ENCODE measurements at regions not wholly inside any gene's neighbourhood (a gene's known extent, or its start where the extent isn't known, plus 50 kb on each side); places are given as distances from the start of the nearest gene placed in this dataset.

GRCh38 chrX:125096469-125096868 lies 223.2 kb upstream of the TEX13C start:
- TF ChIP-seq SP1 (IDR thresholded peaks at IDR 0.05; ENCODE audit: low read depth, low read length) (no peak), CTCF (IDR thresholded peaks at IDR 0.05; ENCODE audit: control extremely low read depth in 1 of 3, insufficient read depth in 1 of 3, low read depth in 1 of 3, low read length in 3 of 3) (no peak), CHD2 (IDR thresholded peaks at IDR 0.05; ENCODE audit: low read length) (no peak)

Measured in H1 (cell line).